ENCODE measurements at regions not wholly inside any gene's neighbourhood (a gene's known extent, or its start where the extent isn't known, plus 50 kb on each side); places are given as distances from the start of the nearest gene placed in this dataset.

DNA sequence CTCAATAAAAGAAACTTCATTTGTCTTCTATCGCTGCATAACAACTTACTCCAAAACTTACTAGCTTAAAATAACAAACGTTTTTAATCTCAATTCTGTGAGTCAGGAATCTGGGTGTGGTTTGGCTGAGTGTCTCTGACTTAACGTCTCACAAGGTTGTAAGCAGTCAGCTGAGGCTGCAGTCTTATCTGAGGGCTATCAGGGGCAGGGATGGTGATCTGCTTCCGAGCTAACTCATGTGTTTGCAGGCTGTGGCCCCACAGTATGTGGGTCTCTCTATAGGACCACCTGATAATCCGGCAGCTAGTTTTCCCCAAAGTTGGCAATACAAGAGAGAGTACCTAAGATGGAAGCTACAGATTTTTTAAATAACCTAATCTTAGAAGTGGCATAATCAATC, 234.2 kb upstream of the FGGY start:
- no peak for DNase-seq

GRCh38 chr1:59063501-59063900, 233.4 kb upstream of the FGGY start:
- no peak for DNase-seq

DNA sequence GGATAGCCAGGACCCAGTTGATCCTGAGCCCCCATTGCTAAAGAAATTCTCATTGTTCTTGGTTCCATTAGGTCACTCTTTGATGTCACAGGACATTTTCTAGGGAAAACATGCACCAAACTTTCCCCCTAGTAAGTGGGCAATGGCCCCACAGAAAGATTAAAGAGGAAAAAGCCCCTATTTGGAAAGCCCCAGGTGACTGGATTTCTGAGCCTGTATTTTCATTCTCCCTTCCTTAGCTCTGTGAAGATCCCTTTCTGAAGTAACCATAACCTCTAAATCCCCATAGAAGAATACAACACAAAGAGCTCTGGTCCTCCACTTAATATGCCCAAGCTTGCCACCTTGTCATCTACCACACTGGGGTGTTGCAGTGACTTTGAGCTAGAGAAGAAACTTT, 232.3 kb upstream of the FGGY start:
- no peak for DNase-seq

DNA sequence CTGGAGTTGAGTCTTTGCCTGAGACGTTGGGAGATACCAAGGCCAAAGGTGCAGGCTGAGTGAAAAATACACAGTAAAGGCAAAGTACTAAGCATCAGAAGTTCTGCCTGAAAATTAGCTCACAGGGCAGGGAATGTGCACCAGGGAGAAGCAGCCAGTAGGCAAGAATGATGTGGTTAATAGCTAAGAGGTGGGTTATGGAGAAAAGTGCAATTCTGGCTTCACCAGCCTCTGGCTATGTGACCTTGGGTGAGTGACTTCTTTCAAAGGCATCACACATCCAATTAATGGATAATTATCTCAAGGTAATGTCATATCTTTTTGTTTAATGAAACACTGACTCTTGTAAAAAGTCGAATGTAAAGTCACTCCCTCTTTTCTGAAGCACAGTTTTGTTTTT, 230.7 kb upstream of the FGGY start:
- no peak for DNase-seq

GRCh38 chr1:59070610-59071009, 226.3 kb upstream of the FGGY start:
- no peak for DNase-seq

GRCh38 chr1:59071289-59071688, 225.6 kb upstream of the FGGY start:
- DNase-seq: no peak

GRCh38 chr1:59071876-59072582, 224.9 kb upstream of the FGGY start:
- DNase-seq: no peak

DNA sequence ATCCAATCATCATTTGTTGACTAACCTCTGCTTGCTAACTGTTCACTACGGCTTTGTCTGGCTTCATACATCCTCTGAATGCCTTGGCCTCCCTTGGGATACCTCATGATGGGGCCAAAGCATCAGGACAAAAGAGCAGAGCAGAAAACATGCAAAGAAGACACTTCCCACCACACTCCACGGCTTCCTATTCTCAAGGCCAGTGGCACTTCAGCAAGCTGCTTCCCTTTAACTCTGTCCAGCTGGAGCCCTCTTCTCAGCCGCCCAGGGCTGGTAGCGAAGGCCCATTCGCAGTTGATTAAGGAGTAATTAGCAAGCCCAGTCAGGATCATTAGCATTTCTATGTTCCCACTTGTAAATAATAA, 224.3 kb upstream of the FGGY start:
- DNase-seq: no peak

GRCh38 chr1:59074598-59074997, 222.3 kb upstream of the FGGY start:
- no peak for DNase-seq

GRCh38 chr1:59075021-59075420, 221.9 kb upstream of the FGGY start:
- DNase-seq: no peak

DNA sequence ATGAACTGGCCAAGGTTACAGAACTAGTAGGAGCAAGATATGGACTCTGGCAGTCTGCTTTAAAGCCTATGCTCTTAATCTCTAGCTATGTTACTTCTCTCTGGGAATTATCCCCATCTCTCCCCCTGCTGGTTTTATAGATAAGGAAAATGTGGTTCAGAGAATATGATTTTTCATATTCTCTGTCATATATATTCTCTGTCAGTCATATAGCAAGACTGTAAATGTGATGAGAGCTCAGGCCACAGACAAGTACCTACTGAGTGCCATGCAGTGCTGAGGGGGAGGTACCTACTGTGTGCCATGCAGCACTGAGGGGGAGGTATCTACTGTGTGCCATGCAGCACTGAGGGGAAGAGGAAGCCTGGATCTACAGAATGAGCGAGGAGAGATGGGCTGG, 220.3 kb upstream of the FGGY start:
- DNase-seq: no peak

DNA sequence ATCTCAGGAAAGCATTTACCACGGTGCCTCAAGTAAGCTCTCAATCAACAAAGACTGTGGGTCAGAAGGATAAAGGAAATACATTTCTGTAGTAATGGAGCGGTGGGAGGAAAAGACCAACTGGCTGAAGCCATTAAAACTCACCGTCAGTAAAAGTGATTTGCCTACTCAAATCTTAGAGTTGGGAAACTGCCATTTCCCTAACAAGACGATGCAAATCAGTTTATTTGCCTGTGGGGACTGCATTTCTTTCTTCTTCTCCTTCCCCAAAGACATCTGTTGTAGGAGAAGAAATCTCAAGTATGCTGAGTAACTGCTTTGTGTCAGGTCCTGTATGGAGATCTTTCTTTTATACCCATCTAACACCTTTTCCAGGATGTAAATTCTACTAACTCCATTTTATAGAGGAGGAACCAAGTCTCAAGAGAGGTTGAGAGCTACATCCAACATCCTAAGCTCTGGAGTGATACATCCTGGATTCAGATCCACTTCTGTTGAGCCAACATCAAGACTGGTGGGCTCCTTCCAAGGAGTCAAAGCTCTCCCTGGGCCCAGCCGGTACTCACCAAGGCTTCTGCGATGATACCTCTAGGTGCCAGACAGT, 219.3 kb upstream of the FGGY start:
- DNase-seq: no peak

DNA sequence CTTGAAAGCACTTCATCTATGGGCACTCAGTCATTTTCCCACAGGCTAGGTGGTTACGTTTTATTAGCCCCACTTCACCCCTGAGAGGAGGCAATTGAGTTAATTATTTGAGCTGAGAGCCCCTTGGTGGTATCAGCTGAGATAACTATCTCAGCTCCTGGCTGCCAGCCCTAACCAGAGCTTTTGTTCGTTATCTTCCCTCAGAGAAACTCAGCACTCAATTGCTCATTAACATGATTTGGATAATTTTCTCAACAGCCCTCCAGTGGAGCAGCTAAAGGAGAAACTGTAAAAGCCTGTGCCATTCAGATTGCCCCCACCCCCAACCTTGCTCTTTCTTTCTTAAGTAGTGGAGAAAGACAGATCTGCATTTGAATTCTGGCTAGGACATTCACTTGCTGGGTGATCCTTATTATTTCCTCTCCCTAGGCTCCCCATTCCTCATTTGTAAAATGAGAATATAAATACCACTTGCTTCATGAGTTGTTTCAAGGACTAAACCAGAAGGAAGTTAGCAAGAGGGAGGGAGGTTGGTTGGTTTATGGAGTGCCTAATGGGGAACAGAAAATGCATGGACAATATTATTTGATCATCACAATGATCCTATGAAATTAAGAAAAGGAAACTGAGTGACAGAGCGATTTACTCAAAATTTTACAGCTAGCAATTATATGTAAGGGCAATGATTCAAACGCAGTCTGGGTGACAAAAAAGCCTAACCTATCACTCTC, 218.7 kb upstream of the FGGY start:
- DNase-seq: no peak

GRCh38 chr1:59078866-59079265, 218.0 kb upstream of the FGGY start:
- DNase-seq: no peak

DNA sequence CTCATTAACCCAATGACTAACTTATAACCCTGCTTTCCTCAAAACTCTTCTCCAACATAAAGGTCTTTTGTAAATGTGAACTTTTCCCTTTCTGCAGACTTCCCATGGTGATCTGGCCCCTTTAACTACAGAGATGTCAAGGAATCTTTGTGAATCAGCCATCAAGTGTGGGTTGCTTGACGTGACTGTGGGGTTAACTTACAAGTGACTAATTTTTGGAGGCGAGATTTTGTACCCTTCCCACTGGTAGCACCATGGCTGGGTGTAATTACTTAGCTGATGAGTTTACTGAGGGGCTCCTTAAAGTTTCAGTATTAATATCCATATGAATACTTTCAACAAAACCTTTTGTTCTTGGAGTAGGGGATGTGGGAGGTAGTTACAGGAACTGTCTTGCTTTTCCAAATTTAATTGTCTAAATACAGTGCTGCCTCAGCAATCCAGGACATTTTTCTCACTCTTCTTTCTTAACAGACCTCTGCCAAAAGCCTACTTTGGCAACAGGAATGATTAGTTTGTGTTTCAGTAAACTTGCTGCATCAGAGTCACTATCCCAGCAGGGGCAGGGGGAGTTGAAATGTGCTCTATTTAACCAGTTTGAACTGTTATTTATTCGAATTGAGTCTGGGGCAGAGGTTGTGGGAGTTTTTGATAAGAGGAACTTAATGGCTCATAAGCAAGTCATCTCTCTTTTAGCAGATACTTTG, 217.3 kb upstream of the FGGY start:
- no peak for DNase-seq

- no peak for DNase-seq
Observed at GRCh38 chr1:59081181-59081580, 215.7 kb upstream of the FGGY start.

GRCh38 chr1:59081795-59082194, 215.1 kb upstream of the FGGY start:
- no peak for DNase-seq

GRCh38 chr1:59083946-59084865, 212.7 kb upstream of the FGGY start:
- no peak for DNase-seq

DNA sequence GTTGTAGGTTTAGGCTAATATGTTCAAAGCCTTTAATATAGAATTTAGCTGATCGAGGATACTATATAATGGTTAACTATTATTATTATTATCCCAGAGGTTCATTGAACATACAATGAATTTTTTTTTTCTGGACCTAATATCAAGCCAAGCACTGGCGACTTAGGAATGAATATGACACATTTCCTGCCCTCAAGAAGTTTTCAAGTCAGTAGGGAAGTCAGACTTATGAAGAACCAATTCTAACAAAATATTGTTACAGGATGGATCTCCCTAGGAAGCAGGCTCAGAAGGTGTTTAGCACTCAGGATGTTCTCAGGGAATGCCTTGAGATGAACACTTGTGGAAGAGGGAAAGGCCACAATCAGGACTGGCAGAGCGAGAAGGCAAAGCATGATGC, 211.8 kb upstream of the FGGY start:
- DNase-seq: no peak

- DNase-seq: no peak
Observed at GRCh38 chr1:59089036-59089798, 207.7 kb upstream of the FGGY start.

DNA sequence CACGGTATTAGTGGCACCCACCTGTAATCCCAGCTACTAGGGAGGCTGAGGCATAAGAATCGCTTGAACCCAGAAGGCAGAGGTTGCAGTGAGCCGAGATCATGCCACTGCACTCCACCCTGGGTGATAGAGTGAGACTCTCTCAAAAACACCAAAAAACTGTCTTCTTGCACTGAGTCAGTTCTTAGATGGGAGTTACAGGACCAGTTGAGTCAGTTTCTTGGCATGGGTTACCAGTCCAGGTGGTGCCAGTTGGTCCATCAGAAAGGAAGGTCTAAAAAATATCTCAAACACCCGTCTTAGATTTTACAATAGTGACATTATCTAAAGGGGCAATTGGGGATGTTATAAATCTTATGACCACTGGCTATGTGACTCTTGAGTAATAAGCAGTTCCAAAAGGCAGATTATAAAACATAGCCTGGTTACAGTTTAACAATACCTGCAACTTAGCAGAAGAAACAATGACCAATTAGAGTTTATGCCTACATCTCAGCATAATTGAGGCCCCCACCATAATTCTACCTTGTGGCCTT, 206.9 kb upstream of the FGGY start:
- no peak for DNase-seq
